ENCODE measurements at regions not wholly inside any gene's neighbourhood (a gene's known extent, or its start where the extent isn't known, plus 50 kb on each side); places are given as distances from the start of the nearest gene placed in this dataset.

GRCh38 chr7:22586101-22586785, 86.3 kb upstream of the STEAP1B start:
- TF ChIP-seq CTCF (IDR thresholded peaks at IDR 0.05) (no peak), POLR2A (IDR thresholded peaks at IDR 0.05) (no peak)
